HepG2 (cell line): ENCODE measurements at regions not wholly inside any gene's neighbourhood (a gene's known extent, or its start where the extent isn't known, plus 50 kb on each side); places are given as distances from the start of the nearest gene placed in this dataset.

Experiments
- ATAC-seq: fragments of 200-7000 bp; cut with Tn5 transposase; 3 replicates; pipeline ENCODE4 v1.9.1; 2020; ENCODE audit warnings: mild to moderate bottlenecking, moderate library complexity
- BruUV-seq: library from RNA; stranded (reverse); fragments of 400-500 nt; replicated peaks from 2 replicates; lab custom pipeline; 2021; lab: Mats Ljungman, UMichigan
- CTCF ChIA-PET: fragments of 300-600 bp; formaldehyde crosslinking; extraction: SDS; loops from one replicate; lab custom pipeline; 2021; ENCODE audit warnings: low total read pairs, inconsistent platforms, low intra/inter-chr PET ratio; lab: Yijun Ruan, JAX
- POLR2A ChIA-PET: fragments of 350-600 bp; sonication (Branson Sonifier 250); formaldehyde crosslinking; loops from one replicate; lab custom pipeline; 2020; ENCODE audit warnings: antibody characterized with exemption, inconsistent platforms; lab: Yijun Ruan, JAX
- DNase-seq: peaks from one replicate; pipeline ENCODE4 v3.0.0-alpha.2; 2015; ENCODE audit warnings: low spot score
- FAIRE-seq: peaks from 3 replicates; lab custom pipeline; 2011; peaks lifted over from hg19 to GRCh38; lab: Jason Lieb, UNC
- H2AFZ ChIP-seq: one replicate; pipeline ENCODE4 v1.6.1; 2011; ENCODE audit warnings: low read length, inconsistent platforms
- H3K27ac ChIP-seq: fragments of 300-600 bp; 3 replicates; pipeline ENCODE4 v1.8.0; 2011; ENCODE audit warnings: mixed run types, mild to moderate bottlenecking, mixed read lengths, low read length, inconsistent platforms; ENCODE audit not compliant: insufficient read depth; ENCODE audit errors: extremely low read length
- H3K27me3 ChIP-seq, 2 experiments: fragments of 200-600 bp in 1 of 2; 2 replicates in 1 of 2; 3 replicates in 1 of 2; pipeline versions ENCODE4 v1.6.0 to v1.8.0; 2011; ENCODE audit warnings: low read length in 2 of 2, mild to moderate bottlenecking in 2 of 2, moderate library complexity in 2 of 2, inconsistent platforms in 1 of 2; ENCODE audit not compliant: insufficient read depth in 2 of 2, control insufficient read depth in 1 of 2
- H3K36me3 ChIP-seq, 2 experiments: fragments of 200-600 bp in 1 of 2; replicated peaks in 1 of 2; 2 replicates in 1 of 2; 3 replicates in 1 of 2; pipeline versions ENCODE4 v1.5.1 to v1.8.0; 2011; ENCODE audit warnings: low read length in 2 of 2, inconsistent platforms in 1 of 2; ENCODE audit not compliant: insufficient read depth in 2 of 2, control insufficient read depth in 1 of 2
- H3K4me1 ChIP-seq: 2 replicates; pipeline ENCODE4 v1.5.1; 2012; ENCODE audit warnings: low read length, inconsistent platforms; ENCODE audit not compliant: insufficient read depth
- H3K4me2 ChIP-seq: 2 replicates; pipeline ENCODE4 v1.6.0; 2011; ENCODE audit warnings: low read depth, low read length, inconsistent platforms
- H3K4me3 ChIP-seq, 3 experiments: fragments of 200-600 bp in 1 of 3; sonication (generic), shearing (Covaris generic) in 1 of 3; replicated peaks in 1 of 3; 2 replicates each; pipeline ENCODE4 v1.5.1; 2011 to 2016; ENCODE audit warnings: low read length in 3 of 3, inconsistent platforms in 2 of 3, low read depth in 2 of 3, mild to moderate bottlenecking in 2 of 3, control low read depth in 1 of 3, mixed read lengths in 1 of 3; ENCODE audit not compliant: insufficient read depth in 1 of 3
- H3K79me2 ChIP-seq: one replicate; pipeline ENCODE4 v1.6.1; 2011; ENCODE audit warnings: low read length, inconsistent platforms; ENCODE audit not compliant: insufficient read depth
- H3K9ac ChIP-seq: 2 replicates; pipeline ENCODE4 v1.6.0; 2011; ENCODE audit warnings: mild to moderate bottlenecking, low read depth, low read length, inconsistent platforms; ENCODE audit not compliant: insufficient read depth
- H3K9me3 ChIP-seq: 2 replicates; pipeline ENCODE4 v1.5.1; 2012; ENCODE audit warnings: mild to moderate bottlenecking, low read length
- H4K20me1 ChIP-seq: 2 replicates; pipeline ENCODE4 v1.6.0; 2011; ENCODE audit warnings: inconsistent platforms, mild to moderate bottlenecking, low read length, moderate library complexity; ENCODE audit not compliant: insufficient read depth
- SSRP1 ChIP-seq: IDR thresholded peaks from 2 replicates; pipeline ENCODE4 v1.6.1; 2016; ENCODE audit warnings: control low read depth
- TCF7L2 ChIP-seq: IDR thresholded peaks from 2 replicates; pipeline ENCODE4 v1.6.1; 2011; ENCODE audit warnings: mild to moderate bottlenecking, low read depth, low read length, moderate library complexity
- TSC22D2 ChIP-seq: sonication (generic); formaldehyde crosslinking; IDR thresholded peaks from 2 replicates; pipeline ENCODE4 v1.5.1; 2020; ENCODE audit warnings: missing genetic modification reagents, mild to moderate bottlenecking, borderline replicate concordance
- YEATS4 ChIP-seq: sonication (generic); formaldehyde crosslinking; IDR thresholded peaks from 2 replicates; pipeline ENCODE4 v1.4.0; 2020; ENCODE audit warnings: missing genetic modification reagents, borderline replicate concordance
- ZNF263 ChIP-seq: sonication (generic); formaldehyde crosslinking; IDR thresholded peaks from 2 replicates; pipeline ENCODE4 v1.4.0; 2020; ENCODE audit warnings: missing genetic modification reagents
- ZNF343 ChIP-seq: sonication (generic); formaldehyde crosslinking; IDR thresholded peaks from 2 replicates; pipeline ENCODE4 v1.4.0; 2020; ENCODE audit warnings: mild to moderate bottlenecking, missing genetic modification reagents
- WGBS: methylation state at CpG from one replicate; pipeline ENCODE4 v1.1.6; 2017; ENCODE audit warnings: low lambda C conversion rate; 5-methylcytosine and 5-hydroxymethylcytosine counted together
- in situ Hi-C: cut with HindIII; loops from 2 replicates; pipeline ENCODE4 v1.10.0; 2017; ENCODE audit warnings: low pct_unique_long_range_greater_than_20kb; ENCODE audit not compliant: extremely low pct_ligation_motif_present
- intact Hi-C: fragments of 100-400 bp; cut with micrococcal nuclease; formaldehyde crosslinking; loops from one replicate; pipeline ENCODE4 v1.10.0; 2022; ENCODE audit not compliant: unreplicated experiment
- TF ChIP-seq, protein P1 (sequence below): IDR thresholded peaks from 2 replicates; pipeline ENCODE4 v1.6.1; 2012; ENCODE audit warnings: low read depth, low read length, improper control_type of control experiment
- TF ChIP-seq, protein P2 (sequence below): sonication (generic); formaldehyde crosslinking; IDR thresholded peaks from 2 replicates; pipeline ENCODE4 v1.5.0; 2020; ENCODE audit warnings: mild to moderate bottlenecking, low read depth, missing genetic modification reagents, borderline replicate concordance

DNA sequence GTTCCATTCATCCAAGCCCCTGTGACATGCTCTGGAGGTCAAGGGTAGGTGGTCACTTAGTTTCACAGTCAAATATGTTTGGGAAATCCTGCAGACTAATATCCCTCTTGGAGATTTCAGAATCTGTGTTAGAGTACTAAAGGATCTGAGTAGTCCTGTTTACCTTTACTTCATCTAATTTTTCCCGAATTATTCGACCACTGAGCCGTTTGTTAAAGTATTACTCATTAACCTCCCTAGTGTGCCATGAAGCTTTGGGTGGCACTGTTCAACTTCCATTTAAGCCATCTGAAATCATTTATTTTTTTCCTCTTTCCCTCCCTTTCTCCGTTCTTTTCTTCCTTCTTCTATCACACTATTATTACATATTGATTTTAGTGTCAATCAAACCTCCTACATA, 109.9 kb downstream of the NGF start:
- H3K4me2 ChIP-seq, result no peak overlapping the region
- ATAC-seq (no peak), FAIRE-seq (no peak), DNase-seq (no peak)
- no peaks in the 10 kb centered on the region for H3K4me1 ChIP-seq
- no peak overlapping the region for H3K9ac ChIP-seq
- H3K36me3 ChIP-seq, result no peaks in the 10 kb centered on the region
- 1% methylated on average over 4 of the region's 4 CpGs for WGBS
- H4K20me1 ChIP-seq, result no peaks in the 10 kb centered on the region
- no peaks in the 10 kb centered on the region for H3K79me2 ChIP-seq
- in situ Hi-C loops, result no loop called here
- H2AFZ ChIP-seq, result no peak overlapping the region
- ChIA-PET POLR2A (no interaction called here), CTCF (no interaction called here)
- H3K27ac ChIP-seq, result no peak overlapping the region
- no peaks in the 10 kb centered on the region for H3K27me3 ChIP-seq
- intact Hi-C loops, result no loop called here
- no TSS peak for BruUV-seq
- no peaks in the 10 kb centered on the region for H3K9me3 ChIP-seq
- no peak overlapping the region for H3K4me3 ChIP-seq
- TF ChIP-seq ZNF343 (CRISPR knock-in tag) (no peak), SSRP1 (no peak), TSC22D2 (CRISPR knock-in tag) (no peak), ZNF263 (CRISPR knock-in tag) (no peak), YEATS4 (CRISPR knock-in tag) (no peak), TCF7L2 (no peak)
- TF ChIP-seq, protein P1, sequence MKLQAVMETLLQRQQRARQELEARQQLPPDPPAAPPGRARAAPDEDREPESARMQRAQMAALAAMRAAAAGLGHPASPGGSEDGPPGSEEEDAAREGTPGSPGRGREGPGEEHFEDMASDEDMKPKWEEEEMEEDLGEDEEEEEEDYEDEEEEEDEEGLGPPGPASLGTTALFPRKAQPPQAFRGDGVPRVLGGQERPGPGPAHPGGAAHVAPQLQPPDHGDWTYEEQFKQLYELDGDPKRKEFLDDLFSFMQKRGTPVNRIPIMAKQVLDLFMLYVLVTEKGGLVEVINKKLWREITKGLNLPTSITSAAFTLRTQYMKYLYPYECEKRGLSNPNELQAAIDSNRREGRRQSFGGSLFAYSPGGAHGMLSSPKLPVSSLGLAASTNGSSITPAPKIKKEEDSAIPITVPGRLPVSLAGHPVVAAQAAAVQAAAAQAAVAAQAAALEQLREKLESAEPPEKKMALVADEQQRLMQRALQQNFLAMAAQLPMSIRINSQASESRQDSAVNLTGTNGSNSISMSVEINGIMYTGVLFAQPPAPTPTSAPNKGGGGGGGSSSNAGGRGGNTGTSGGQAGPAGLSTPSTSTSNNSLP, result no peak
- TF ChIP-seq, protein P2, sequence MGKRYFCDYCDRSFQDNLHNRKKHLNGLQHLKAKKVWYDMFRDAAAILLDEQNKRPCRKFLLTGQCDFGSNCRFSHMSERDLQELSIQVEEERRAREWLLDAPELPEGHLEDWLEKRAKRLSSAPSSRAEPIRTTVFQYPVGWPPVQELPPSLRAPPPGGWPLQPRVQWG, result no peak
